HG03439 (cell line): ENCODE measurements at regions not wholly inside any gene's neighbourhood (a gene's known extent, or its start where the extent isn't known, plus 50 kb on each side); places are given as distances from the start of the nearest gene placed in this dataset.
A peak's percentile ranks its signal among the peaks of the same experiment; 100 is the strongest.
"Not testable (repeated sequence)": the region's sequence is repeated elsewhere in the genome, so short reads cannot be mapped to it uniquely, and the experiment has no call there.

Experiments used
- ATAC-seq: cut with Tn5 transposase; IDR thresholded peaks from one replicate; pipeline ENCODE4 v1.9.1; 2021; ENCODE audit warnings: mild to moderate bottlenecking, moderate library complexity; ENCODE audit not compliant: unreplicated experiment

DNA sequence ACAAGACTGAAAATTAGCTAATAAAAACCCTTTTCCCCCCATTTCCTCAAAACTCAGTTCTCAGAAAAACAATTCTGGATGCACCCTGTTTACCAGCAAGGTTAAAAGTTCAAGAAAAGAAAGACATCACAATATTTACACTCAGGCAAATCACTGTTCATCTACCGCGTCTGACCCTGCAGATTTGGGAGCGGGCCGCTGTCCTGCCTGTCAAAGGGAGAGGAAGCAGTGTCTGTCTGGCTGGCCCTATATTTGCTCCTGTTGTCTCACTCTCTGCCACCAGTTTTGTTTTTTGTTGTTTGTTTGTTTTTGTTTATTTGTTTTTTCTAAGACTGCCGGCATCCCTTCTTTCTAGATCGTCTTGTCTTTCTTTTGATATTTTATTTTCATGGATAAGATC lies 299.4 kb downstream of the BCL2L11 start:
- ATAC-seq = not testable (repeated sequence)

GRCh38 chr2:111420835-111421234 lies 300.1 kb downstream of the BCL2L11 start:
- not testable (repeated sequence) for ATAC-seq

- ATAC-seq = not testable (repeated sequence)
Observed at GRCh38 chr2:111421949-111422348, 301.2 kb downstream of the BCL2L11 start.

- not testable (repeated sequence) for ATAC-seq
Observed at GRCh38 chr2:111422562-111422961, 301.8 kb downstream of the BCL2L11 start.

- not testable (repeated sequence) for ATAC-seq
Observed at GRCh38 chr2:111423184-111423583, 302.5 kb downstream of the BCL2L11 start.

GRCh38 chr2:111424176-111424575 lies 303.5 kb downstream of the BCL2L11 start:
- not testable (repeated sequence) for ATAC-seq

DNA sequence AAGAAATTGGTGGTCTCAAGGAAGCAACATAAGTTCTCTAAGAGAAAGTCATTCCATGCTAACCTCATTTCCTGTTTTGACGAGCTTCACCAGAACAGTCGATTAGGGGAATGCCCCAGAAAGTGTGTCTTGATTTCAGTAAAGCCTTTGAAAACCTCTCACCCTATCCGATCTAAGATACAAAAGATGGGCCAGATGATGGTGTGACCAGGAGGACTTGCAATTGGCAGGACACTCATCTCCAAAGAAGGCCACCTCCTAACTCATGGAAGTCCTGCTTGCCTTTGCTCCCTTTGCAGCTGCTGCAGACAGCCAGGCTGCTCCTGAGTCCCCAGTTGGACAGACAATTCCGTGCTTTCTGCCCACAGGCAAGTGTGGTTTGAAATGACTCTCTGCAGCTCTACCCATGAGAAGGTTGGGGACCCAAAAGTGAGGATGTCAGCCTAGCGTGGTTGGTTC lies 304.2 kb downstream of the BCL2L11 start:
- not testable (repeated sequence) for ATAC-seq

DNA sequence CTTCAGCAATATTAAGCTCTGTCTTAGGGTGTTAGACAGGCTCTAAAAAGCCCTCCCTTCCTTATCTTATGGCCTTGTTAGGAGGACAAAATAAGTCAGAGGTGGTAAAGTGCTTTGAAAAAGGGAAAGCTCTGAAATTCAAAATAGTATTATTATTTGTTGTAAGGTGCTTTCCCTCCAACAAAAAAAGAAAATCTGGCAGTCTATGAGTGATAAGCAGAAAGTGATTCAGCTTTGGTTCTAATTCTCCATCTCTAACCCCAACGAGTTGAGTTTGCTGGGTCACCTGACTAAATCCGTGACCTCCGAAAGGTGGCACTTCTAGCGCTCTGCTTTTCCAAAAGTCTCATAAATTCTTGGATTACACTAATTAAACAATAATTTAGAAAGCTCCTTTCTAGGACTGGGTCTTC lies 305.1 kb downstream of the BCL2L11 start:
- ATAC-seq = peak; percentile 40

DNA sequence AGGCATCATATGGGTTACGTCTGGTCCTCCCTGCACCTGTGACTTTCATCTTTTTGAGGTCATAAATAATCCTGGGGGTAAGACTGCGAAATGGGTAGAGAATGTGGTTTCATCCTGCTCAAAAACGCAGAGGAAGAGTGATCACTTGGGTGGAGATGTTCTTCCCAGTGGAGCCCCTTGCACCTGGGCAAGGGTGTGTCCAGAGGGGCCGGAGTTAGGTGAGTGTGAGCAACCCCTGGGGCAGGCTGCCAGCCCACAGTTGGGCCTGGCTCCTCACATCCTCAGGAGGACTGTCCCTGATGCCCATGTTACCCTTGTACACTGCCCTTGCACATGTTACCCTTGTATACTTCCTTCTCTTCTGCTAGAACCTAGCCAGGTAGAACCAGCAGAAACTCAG lies 306.6 kb downstream of the BCL2L11 start:
- ATAC-seq = not testable (repeated sequence)

GRCh38 chr2:111428915-111429314 lies 308.2 kb downstream of the BCL2L11 start:
- not testable (repeated sequence) for ATAC-seq

GRCh38 chr2:111429353-111429752 lies 308.6 kb downstream of the BCL2L11 start:
- not testable (repeated sequence) for ATAC-seq

DNA sequence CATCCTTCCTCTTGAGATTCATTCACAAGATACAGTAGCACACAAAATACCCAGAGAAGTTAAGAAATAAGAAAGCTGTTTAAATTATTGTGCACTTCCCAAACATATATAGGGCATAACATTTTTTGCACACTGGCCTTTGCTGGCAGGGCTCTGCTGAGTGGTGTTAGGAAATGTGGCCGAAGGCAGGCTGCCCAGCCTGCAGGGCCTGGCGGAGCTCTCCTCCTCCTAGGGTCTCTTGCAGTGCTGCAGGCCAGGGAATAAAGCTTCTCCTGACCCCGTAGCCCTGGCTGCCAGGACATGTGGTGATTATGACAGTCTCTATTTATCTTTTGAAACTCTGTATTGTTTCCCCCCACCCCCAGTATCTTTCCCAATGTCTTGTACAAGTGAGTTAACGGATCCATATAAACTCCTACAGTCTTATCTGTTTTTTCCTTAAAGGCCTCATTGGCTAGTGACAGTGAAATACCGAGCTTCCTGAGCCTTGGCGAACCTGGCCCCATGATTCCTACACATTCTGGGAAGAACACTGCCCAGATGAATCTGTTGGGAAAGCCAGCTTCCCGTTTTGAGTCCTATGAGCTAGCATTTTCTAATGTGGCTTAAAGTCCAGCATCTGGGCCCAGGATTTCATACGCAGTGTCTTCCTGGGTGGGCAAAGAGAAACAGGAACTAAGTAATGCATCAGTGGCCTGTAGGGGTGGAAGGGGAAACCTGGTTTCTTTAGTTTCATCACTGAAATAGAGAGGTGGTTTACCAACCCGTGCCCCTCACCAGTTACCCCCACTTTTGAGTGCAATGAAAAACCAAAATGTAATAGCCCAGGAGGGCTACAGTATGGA lies 310.3 kb downstream of the BCL2L11 start:
- not testable (repeated sequence) for ATAC-seq

DNA sequence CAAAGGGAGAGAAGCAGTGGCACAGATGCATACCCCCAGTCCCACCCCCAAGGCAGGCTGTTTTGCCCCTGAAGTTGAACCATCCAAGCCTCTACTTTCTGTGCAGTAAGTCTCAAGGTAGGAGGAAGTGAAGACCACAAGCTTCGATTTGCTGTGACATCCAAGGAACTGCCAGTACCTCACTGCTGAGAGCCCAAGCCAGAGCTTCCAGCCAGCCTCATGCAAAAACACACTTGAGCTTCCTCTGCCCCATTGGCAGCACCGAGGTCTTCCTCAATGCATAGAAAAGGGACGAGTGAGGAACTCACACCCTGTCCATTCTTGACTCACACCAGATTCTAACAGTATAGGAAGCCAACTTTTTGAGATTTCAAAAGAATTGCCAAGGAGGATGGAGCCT lies 311.7 kb downstream of the BCL2L11 start:
- not testable (repeated sequence) for ATAC-seq

GRCh38 chr2:111432916-111433499 lies 312.3 kb downstream of the BCL2L11 start:
- not testable (repeated sequence) for ATAC-seq

- not testable (repeated sequence) for ATAC-seq
Observed at GRCh38 chr2:111433892-111434607, 313.3 kb downstream of the BCL2L11 start.

- not testable (repeated sequence) for ATAC-seq
Observed at GRCh38 chr2:111434608-111434939, 313.9 kb downstream of the BCL2L11 start.

GRCh38 chr2:111435553-111436310 lies 315.0 kb downstream of the BCL2L11 start:
- ATAC-seq = not testable (repeated sequence)

GRCh38 chr2:111436411-111436810 lies 315.7 kb downstream of the BCL2L11 start:
- not testable (repeated sequence) for ATAC-seq

DNA sequence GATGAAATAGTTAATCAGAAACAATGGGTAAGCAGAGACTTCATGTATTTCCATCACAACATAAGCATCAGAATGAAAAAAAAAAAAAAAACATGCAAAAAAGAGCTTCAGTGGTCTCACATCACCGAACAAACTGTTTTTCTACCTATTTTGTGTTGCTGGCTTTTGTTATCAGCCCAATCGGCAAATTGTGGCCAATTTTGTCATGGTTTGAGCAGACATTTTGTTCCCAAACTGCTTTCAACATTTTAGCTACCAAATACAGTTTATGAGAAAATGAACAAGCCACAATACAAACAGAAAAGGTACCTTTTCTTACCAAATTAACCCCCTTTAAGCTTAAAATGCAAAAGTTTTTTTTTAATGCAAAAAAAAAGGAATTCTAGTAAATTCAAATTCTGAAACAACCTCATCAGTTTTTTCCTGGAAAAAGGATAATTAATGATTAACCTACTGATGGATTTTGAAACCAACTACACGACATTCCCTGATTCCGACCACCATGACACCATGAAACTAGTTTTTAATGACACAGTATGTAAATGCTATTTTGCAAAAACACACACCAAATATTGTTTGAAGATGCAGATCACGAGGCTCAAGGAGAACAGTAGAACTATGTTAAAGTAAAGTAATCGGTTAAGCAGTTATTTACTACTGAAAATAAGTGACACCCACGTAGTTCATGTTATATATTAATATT lies 316.7 kb downstream of the BCL2L11 start:
- not testable (repeated sequence) for ATAC-seq

- ATAC-seq = not testable (repeated sequence)
Observed at GRCh38 chr2:111438161-111438560, 317.4 kb downstream of the BCL2L11 start.
